HG03139 (cell line): ENCODE measurements at regions not wholly inside any gene's neighbourhood (a gene's known extent, or its start where the extent isn't known, plus 50 kb on each side); places are given as distances from the start of the nearest gene placed in this dataset.
"Not testable (repeated sequence)": the region's sequence is repeated elsewhere in the genome, so short reads cannot be mapped to it uniquely, and the experiment has no call there.

Experiments used
- ATAC-seq: cut with Tn5 transposase; IDR thresholded peaks from one replicate; pipeline ENCODE4 v1.9.1; 2021; ENCODE audit not compliant: unreplicated experiment

- no peak for ATAC-seq
These were observed 184.7 kb downstream of the CARTPT start for GRCh38 chr5:71903808-71904207.

GRCh38 chr5:71904852-71905251 lies 185.8 kb downstream of the CARTPT start:
- no peak for ATAC-seq

GRCh38 chr5:71905834-71906711 lies 187.0 kb downstream of the CARTPT start:
- ATAC-seq: no peak

DNA sequence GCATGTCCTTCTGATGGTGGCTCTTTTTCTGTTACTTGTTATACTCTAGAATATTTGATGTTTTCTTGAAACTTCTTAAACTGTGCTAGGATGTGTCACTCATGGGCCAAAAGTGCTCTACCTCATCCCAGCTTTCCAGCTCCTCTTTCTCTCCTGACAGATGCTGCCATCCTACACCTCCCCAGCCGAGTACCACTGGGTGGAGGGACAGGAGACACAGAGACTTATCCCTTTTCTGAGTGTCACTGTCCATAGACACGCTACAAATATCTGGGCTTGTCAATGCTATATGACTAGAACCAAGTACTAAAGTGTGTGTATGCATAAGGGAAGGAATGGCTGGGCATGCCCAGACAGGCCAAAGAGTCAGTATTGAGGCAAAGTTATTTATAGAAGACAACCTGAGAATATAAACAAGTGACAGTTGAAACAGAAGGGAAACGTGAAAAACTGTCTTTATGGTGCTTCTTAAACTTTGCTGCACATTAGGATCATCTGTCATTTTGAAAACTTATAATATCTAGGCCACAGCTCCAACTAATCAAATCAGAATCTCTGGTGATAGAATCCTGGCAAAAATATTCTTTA lies 188.0 kb downstream of the CARTPT start:
- ATAC-seq: no peak

DNA sequence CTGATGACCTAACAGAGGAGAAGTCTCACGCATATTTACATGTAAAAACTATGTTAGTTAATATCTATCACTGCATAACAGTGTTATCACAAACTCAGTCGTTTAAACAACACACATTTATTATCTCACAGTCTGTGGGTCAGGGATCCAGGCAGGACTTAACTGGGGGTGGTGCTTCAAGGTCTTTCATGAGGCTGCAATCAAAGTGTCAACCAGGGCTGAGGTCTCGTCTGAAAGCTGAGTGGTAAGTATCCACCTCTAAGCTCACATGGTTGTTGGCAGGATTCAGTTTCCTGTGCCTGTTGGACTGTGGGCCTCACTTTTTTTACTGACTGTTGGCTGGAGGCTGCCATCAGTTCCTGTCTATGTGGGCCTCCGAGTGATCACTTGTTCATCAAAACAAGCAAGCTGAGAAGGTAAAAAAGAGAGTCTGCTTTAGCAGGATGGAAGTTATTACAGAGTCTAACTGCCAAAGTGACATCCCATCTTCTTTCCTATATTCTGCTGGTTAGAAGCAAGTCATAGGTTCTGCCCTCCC lies 188.6 kb downstream of the CARTPT start:
- no peak for ATAC-seq

DNA sequence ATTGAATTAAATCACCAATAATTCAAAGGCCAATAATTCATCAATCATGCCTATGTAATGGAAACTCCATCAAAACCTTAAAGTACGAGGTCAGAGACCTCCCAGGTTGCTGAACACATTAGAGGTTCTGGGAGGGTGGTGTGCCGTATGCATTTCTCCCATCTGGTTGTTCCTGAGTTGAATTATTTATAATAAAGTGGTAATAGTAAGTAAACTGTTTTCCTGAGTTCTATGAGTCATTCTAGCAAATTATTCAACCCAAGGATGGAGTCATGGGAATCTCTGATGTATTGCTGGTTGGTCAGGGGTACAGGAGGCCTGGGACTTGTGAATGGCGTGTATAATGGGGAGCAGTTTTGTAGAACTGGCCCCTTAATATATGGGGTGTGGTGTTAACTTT lies 191.7 kb downstream of the CARTPT start:
- no peak for ATAC-seq

DNA sequence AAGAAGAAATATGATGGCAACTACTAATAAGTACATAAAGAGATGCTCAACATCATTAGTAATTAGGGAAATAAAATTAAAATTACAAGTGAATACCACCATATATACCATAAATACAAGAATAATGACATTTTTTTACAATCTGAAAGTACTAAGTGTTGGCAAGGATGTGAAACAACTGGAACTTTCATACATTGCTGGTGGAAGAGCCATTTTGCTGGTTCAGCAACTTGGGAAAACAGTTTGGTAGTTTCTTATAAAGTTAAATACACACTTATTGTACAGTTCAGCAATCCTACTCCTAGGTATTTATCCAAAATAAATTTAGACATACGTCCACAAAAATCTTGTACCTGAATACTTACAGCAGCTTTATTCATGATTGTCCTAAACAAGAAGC lies 192.9 kb downstream of the CARTPT start:
- no peak for ATAC-seq

- no peak for ATAC-seq
These were observed 193.0 kb upstream of the MAP1B start for GRCh38 chr5:71914281-71914680.

- ATAC-seq: no peak
These were observed 184.6 kb upstream of the MAP1B start for GRCh38 chr5:71922584-71923106.

GRCh38 chr5:71923755-71924154 lies 183.5 kb upstream of the MAP1B start:
- ATAC-seq: no peak

GRCh38 chr5:71924325-71924724 lies 182.9 kb upstream of the MAP1B start:
- no peak for ATAC-seq

GRCh38 chr5:71924980-71925379 lies 182.3 kb upstream of the MAP1B start:
- ATAC-seq: no peak

- no peak for ATAC-seq
These were observed 181.6 kb upstream of the MAP1B start for GRCh38 chr5:71925608-71926091.

DNA sequence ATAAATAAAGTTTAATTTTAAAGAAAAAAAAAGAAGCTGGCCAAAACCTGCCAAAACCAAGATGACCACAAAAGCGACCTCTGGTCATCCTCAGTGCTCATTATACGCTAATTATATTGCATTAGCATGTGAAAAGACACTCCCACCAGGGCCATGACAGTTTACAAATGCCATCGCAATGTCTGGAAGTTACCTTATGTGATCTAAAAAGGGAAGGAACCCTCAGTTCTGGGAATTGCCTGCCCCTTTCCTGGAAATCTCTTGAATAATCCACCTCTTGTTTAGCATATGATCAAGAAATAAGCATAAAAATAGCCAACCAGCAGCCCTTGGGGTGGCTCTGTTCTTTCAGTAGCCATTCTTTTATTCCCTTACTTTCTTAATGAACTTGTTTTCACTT lies 178.3 kb upstream of the MAP1B start:
- ATAC-seq: no peak

GRCh38 chr5:71930554-71930953 lies 176.7 kb upstream of the MAP1B start:
- not testable (repeated sequence) for ATAC-seq

DNA sequence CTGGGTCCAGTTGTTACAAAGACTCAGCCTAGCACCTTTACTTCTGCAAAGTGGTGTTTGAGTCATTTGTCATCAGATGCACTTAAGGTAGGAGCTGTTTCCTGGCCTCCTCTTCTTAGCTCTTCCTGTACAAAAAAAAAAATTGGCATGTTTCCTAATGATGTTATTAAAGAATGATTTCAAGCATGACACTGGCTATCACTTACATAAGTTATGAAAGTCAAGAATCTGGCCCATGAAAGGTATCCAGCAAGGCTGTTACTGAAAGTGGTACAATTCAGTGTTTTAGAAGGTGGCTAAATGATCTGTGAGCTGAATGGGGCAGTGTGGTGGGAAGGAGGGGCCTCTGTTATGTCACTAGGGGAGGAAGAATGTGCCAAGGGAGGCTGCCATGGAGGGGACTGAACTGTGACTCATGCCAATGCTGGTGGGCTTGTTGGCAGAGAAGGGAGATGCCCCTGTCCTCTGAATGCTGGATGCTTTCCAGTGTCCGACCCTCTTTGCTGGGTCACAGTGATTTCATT lies 175.1 kb upstream of the MAP1B start:
- ATAC-seq: no peak

DNA sequence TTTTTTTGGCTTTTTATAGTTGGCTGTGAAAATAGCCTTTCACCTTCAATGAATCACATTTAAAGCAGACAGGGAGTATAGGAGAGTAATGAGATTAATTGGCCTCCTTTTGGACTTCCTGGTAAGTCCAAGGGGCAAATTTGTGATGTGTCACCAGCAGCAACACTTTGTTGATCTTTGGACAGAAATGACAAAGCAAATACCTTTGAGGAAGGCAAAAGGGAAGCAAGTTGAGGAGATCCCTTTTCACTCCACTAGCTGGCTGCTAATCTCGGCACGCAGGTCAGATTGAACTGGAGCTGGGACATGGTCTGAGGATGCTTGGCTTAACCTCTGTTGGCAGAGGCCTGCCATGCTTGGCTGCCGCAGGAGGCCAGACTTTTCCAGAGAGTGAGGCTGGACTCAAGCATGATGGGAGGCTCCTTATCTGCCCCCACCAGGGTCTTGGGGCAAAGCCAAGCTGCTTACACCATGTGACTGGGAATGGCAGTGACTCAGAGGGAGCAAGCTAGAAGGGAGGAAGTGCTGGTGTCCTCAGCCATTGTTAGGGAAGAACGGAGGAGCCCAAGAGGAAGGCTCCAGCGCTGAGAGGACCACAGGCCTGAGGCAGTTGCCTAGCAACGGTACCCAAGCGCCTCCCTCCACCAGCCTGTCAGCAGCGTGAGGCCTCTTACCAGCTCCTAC lies 174.5 kb upstream of the MAP1B start:
- no peak for ATAC-seq

- no peak for ATAC-seq
These were observed 173.0 kb upstream of the MAP1B start for GRCh38 chr5:71934322-71934721.

DNA sequence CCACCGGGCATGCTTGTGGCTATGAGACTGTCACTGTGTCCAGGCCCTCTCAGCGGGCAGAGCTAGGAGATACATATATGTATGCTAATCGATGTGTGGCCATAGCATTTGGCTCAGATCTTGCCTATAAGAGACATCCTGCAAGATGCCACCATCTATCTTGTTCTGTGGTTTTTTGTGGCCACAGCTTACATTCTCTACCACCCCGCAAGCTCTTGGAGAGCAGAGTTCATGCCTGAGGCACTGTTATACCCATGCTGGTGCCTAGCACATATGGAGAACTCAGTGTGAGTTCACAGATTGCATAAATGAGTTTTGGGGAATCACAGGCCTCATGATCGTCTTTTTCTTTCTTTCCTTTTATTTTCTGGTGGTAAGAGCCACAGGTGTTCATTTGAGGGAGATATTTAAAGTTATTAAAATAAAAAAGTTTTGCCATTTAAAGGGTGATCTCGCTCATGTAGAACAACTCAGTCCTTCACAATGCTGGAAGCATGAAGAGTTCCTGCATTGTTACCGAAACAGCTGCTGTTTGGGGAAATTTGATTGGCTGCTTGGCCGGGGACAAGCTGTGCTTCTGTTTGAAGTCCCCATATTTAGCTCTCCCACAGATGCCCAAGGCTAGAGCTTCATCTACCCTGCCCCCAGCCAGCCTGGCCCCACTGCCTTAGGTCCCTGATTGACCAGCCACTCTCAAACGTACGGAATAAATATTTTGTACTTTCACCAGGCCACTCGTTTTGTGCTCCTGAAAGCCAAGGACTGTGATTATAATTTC lies 169.2 kb upstream of the MAP1B start:
- no peak for ATAC-seq

- no peak for ATAC-seq
These were observed 168.4 kb upstream of the MAP1B start for GRCh38 chr5:71938895-71939294.
